ENCODE measurements at regions not wholly inside any gene's neighbourhood (a gene's known extent, or its start where the extent isn't known, plus 50 kb on each side); places are given as distances from the start of the nearest gene placed in this dataset.

- peak overlapping the region in 1 of 2 experiments; percentile 61; a peak in 2 of 5 replicates for H3K4me3 Mint-ChIP-seq
- peak overlapping the region; percentile 51 for H2BK12ac ChIP-seq (ENCODE audit: insufficient read length, low read depth, low read length)
- H3K27ac Mint-ChIP-seq = peak overlapping the region in 1 of 3 experiments; percentile 97; a peak in 4 of 7 replicates
- no peak overlapping the region for H2AK5ac ChIP-seq (ENCODE audit: insufficient read length, low read length)
- no peak overlapping the region for H3K23ac ChIP-seq (ENCODE audit: insufficient read length, low read depth, low read length)
- H2BK15ac ChIP-seq (ENCODE audit: low read depth, low read length) = no peak overlapping the region
- peaks cover 8% of the 10 kb centered on the region for H3K27me3 Mint-ChIP-seq (ENCODE audit: low read depth)
- H3K9ac ChIP-seq (ENCODE audit: extremely low read depth, insufficient read length, low read length) = no peak overlapping the region
- no peak overlapping the region; the same call in 1 of the 2 replicates for H3K4ac ChIP-seq (ENCODE audit: low read depth, low read length)
- no CpG with 5 or more reads among the region's 14 CpGs for WGBS (ENCODE audit: extremely low coverage, insufficient read length, low lambda C conversion rate)
- no peak overlapping the region for H2AFZ ChIP-seq (ENCODE audit: low read length)
- no peaks in the 10 kb centered on the region for H3K79me1 ChIP-seq (ENCODE audit: insufficient read depth, low read depth, low read length, poor library complexity, severe bottlenecking)
- no peak for TF ChIP-seq CTCF (conservative IDR thresholded peaks at IDR 0.05)
- no peak overlapping the region for H2BK20ac ChIP-seq (ENCODE audit: low read depth, low read length, poor library complexity, severe bottlenecking)
- no peaks in the 10 kb centered on the region for H3K27me3 ChIP-seq (ENCODE audit: insufficient read depth, low read length)
- no peaks in the 10 kb centered on the region for H4K20me1 ChIP-seq (ENCODE audit: control insufficient read depth, insufficient read depth, insufficient read length)
- H2BK5ac ChIP-seq (ENCODE audit: insufficient read length, low read length) = no peak overlapping the region
- H3K23me2 ChIP-seq (ENCODE audit: insufficient read length, low read depth, low read length, poor library complexity, severe bottlenecking) = no peaks in the 10 kb centered on the region
- H3K18ac ChIP-seq (ENCODE audit: insufficient read length, low read depth, low read length) = no peak overlapping the region
- DNase-seq = no peak
- no peak overlapping the region for H4K5ac ChIP-seq (ENCODE audit: insufficient read length, low read depth, low read length)
- peaks cover 61 to 62% of the 10 kb centered on the region in 2 experiments for H3K4me1 Mint-ChIP-seq
- no peaks in the 10 kb centered on the region; a peak in 2 of 5 replicates for H3K9me3 Mint-ChIP-seq
- H4K8ac ChIP-seq (replicated peaks; ENCODE audit: insufficient read length, low read depth, low read length) = no peak overlapping the region
- peak overlapping the region; percentile 1 for H3K4me2 ChIP-seq (ENCODE audit: insufficient read depth, insufficient read length, low read length)
- peaks cover 35% of the 10 kb centered on the region; the same call in 1 of the 2 replicates for H3K4me1 ChIP-seq (ENCODE audit: insufficient read depth, low read length)
- no peak overlapping the region for H3K56ac ChIP-seq (ENCODE audit: insufficient read length, low read depth, low read length)
- no peaks in the 10 kb centered on the region for H3K36me3 Mint-ChIP-seq (ENCODE audit: insufficient read depth in 1 of 3, low read depth in 3 of 3)
- 0 out of 2 replicates have a peak overlapping the region, but pooled peaks have one; percentile 42 for H3K14ac ChIP-seq (ENCODE audit: insufficient read depth, low read length)
- H3K9me3 ChIP-seq (ENCODE audit: control insufficient read depth, low read depth, low read length) = no peaks in the 10 kb centered on the region
- H3K79me2 ChIP-seq (ENCODE audit: insufficient read depth, low read length) = no peaks in the 10 kb centered on the region
- H4K91ac ChIP-seq (ENCODE audit: insufficient read length, low read depth, low read length) = peak overlapping the region; percentile 78
- no peak overlapping the region for H3T11ph ChIP-seq (ENCODE audit: low read length)
- no peak overlapping the region for H3K27ac ChIP-seq (ENCODE audit: insufficient read length, low read depth, low read length)
- H2BK120ac ChIP-seq (ENCODE audit: low read depth, low read length, poor library complexity, severe bottlenecking) = no peak overlapping the region
Observed at GRCh38 chr1:175863299-175864050, 120.1 kb upstream of the TNR start.

All from H9 (cell line).